Right atrium auricular region (tissue), 2 donors: ENCODE measurements at regions not wholly inside any gene's neighbourhood (a gene's known extent, or its start where the extent isn't known, plus 50 kb on each side); places are given as distances from the start of the nearest gene placed in this dataset.
A peak's percentile ranks its signal among the peaks of the same experiment; 100 is the strongest.

Source experiments
- DNase-seq: peaks from one replicate; pipeline ENCODE4 v3.0.0-alpha.2; 2019; ENCODE audit warnings: low spot score
- H3K27ac ChIP-seq, 2 donors: fragments of 200-600 bp; sonication (generic); 1 replicate in 1 of 2; 2 replicates in 1 of 2; pipeline ENCODE4 v1.5.1; 2016 to 2019
- H3K27me3 ChIP-seq, 2 donors: fragments of 200-600 bp; sonication (generic); one replicate each; pipeline versions ENCODE4 v1.5.1 to v1.6.0; 2017 to 2019
- H3K36me3 ChIP-seq: fragments of 200-600 bp; sonication (generic); one replicate; pipeline ENCODE4 v1.5.1; 2016
- H3K4me1 ChIP-seq, 2 donors: fragments of 200-600 bp; sonication (generic); one replicate each; pipeline versions ENCODE4 v1.5.1 to v1.6.0; 2017 to 2019
- H3K4me3 ChIP-seq, 2 donors: fragments of 200-600 bp; sonication (generic); 1 replicate in 1 of 2; 2 replicates in 1 of 2; pipeline ENCODE4 v1.5.1; 2017 to 2019; ENCODE audit warnings: mild to moderate bottlenecking in 1 of 2, moderate library complexity in 1 of 2
- H3K9me3 ChIP-seq, 2 donors: fragments of 200-600 bp; sonication (generic); one replicate each; pipeline ENCODE4 v1.5.1; 2019
- CTCF ChIP-seq, 2 donors: fragments of 200-600 bp; sonication (generic); IDR thresholded peaks; one replicate each; pipeline ENCODE4 v1.5.1; 2019; ENCODE audit warnings: antibody characterized with exemption in 2 of 2

GRCh38 chr5:18264126-18264882, 630.0 kb downstream of the TAF11L14 start:
- DNase-seq = no peak
- H3K27ac ChIP-seq = no peak overlapping the region
- no peaks in the 10 kb centered on the region for H3K9me3 ChIP-seq
- no peaks in the 10 kb centered on the region for H3K27me3 ChIP-seq
- H3K4me3 ChIP-seq = no peak overlapping the region
- H3K4me1 ChIP-seq = no peaks in the 10 kb centered on the region
- no peak for TF ChIP-seq CTCF (IDR thresholded peaks at IDR 0.05)
- no peaks in the 10 kb centered on the region for H3K36me3 ChIP-seq

GRCh38 chr5:18270635-18271338, 636.5 kb downstream of the TAF11L14 start:
- DNase-seq = no peak
- H3K9me3 ChIP-seq = peaks cover 0 to 4% of the 10 kb centered on the region in 2 donors
- no peak overlapping the region for H3K4me3 ChIP-seq
- no peaks in the 10 kb centered on the region for H3K27me3 ChIP-seq
- H3K4me1 ChIP-seq = no peaks in the 10 kb centered on the region
- no peak overlapping the region for H3K27ac ChIP-seq
- TF ChIP-seq CTCF (IDR thresholded peaks at IDR 0.05) = no peak
- no peaks in the 10 kb centered on the region for H3K36me3 ChIP-seq

- H3K27me3 ChIP-seq = no peaks in the 10 kb centered on the region
- H3K4me1 ChIP-seq = no peaks in the 10 kb centered on the region
- DNase-seq = no peak
- no peak overlapping the region for H3K4me3 ChIP-seq
- H3K36me3 ChIP-seq = no peaks in the 10 kb centered on the region
- H3K27ac ChIP-seq = no peak overlapping the region
- peaks cover 0 to 4% of the 10 kb centered on the region in 2 donors for H3K9me3 ChIP-seq
- no peak for TF ChIP-seq CTCF (IDR thresholded peaks at IDR 0.05)
Observed at GRCh38 chr5:18276939-18277338, 642.7 kb downstream of the TAF11L14 start.

DNA sequence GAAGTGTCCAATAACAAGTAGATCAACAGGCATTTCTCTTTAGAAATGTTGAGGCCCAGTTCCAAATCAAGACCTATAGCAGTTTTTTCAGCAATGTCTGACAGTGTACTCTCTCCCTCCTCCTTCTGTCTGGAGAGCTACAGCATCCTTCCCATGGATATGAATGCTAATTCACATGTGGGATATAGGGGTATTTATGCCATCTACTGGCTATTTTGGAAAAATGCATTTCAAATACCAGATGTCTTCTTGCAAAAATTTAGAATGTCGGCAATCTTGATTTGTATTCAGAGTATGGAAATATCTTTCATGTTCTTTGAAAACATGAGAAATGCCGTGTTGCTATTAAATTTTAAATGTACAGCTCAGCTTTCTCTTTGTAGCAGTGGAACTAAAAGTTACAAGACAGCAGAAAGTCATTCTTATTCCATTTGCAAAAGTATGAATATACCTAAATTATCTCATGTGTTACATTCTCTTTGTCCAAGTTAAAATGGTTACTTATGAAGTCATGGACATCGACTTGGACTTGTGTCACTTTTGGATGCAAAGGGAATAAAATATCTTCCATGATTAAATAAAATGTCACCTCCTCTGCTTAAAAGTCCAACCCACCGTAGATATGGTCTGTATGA, 647.8 kb downstream of the TAF11L14 start:
- H3K9me3 ChIP-seq = no peaks in the 10 kb centered on the region
- no peak overlapping the region for H3K27ac ChIP-seq
- no peaks in the 10 kb centered on the region for H3K4me1 ChIP-seq
- no peak overlapping the region for H3K4me3 ChIP-seq
- peak in 1 of 2 donors; percentile 44 for TF ChIP-seq CTCF (IDR thresholded peaks at IDR 0.05)
- no peaks in the 10 kb centered on the region for H3K36me3 ChIP-seq
- H3K27me3 ChIP-seq = no peaks in the 10 kb centered on the region
- DNase-seq = no peak

DNA sequence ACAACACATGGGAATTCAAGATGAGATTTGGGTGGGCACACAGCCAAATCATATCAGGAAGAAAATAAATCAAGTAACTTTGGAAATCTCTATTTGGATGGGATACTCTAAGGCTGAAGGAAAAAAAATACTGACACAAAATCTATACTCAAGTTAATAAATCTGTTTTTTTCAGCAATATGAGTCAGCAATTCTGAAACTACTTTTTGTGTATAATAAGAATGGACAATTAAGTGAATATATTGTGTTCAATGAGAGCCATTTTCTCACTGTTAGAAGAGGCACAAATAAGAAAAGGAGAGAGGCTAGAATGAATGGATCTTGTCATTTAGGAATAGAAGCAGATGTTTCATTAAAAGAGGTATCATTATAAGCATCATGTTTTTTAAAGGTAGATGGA, 651.0 kb downstream of the TAF11L14 start:
- H3K36me3 ChIP-seq = no peaks in the 10 kb centered on the region
- no peaks in the 10 kb centered on the region for H3K27me3 ChIP-seq
- DNase-seq = no peak
- H3K27ac ChIP-seq = no peak overlapping the region
- no peak overlapping the region for H3K4me3 ChIP-seq
- H3K9me3 ChIP-seq = no peaks in the 10 kb centered on the region
- no peaks in the 10 kb centered on the region for H3K4me1 ChIP-seq
- TF ChIP-seq CTCF (IDR thresholded peaks at IDR 0.05) = no peak
